ENCODE measurements at regions not wholly inside any gene's neighbourhood (a gene's known extent, or its start where the extent isn't known, plus 50 kb on each side); places are given as distances from the start of the nearest gene placed in this dataset.
"Not testable (repeated sequence)": the region's sequence is repeated elsewhere in the genome, so short reads cannot be mapped to it uniquely, and the experiment has no call there.

- no peak for DNase-seq (ENCODE audit: low read depth)
These were observed 571.5 kb upstream of the PPP2R3A start for GRCh38 chr3:135393898-135394525.

GRCh38 chr3:135412475-135412874 lies 553.1 kb upstream of the PPP2R3A start:
- peak; percentile 0 for DNase-seq (ENCODE audit: low read depth)

GRCh38 chr3:135416182-135416581 lies 549.3 kb upstream of the PPP2R3A start:
- DNase-seq (ENCODE audit: low read depth), result no peak

- no peak for DNase-seq (ENCODE audit: low read depth)
These were observed 546.4 kb upstream of the PPP2R3A start for GRCh38 chr3:135419155-135419554.

- DNase-seq (ENCODE audit: low read depth), result no peak
These were observed 539.0 kb upstream of the PPP2R3A start for GRCh38 chr3:135426508-135426907.

GRCh38 chr3:135432402-135432801 lies 533.1 kb upstream of the PPP2R3A start:
- no peak for DNase-seq (ENCODE audit: low read depth)

GRCh38 chr3:135438889-135439597 lies 526.5 kb upstream of the PPP2R3A start:
- not testable (repeated sequence) for DNase-seq (ENCODE audit: low read depth)

- not testable (repeated sequence) for DNase-seq (ENCODE audit: low read depth)
These were observed 525.9 kb upstream of the PPP2R3A start for GRCh38 chr3:135439632-135440031.

- DNase-seq (ENCODE audit: low read depth), result no peak
These were observed 525.3 kb upstream of the PPP2R3A start for GRCh38 chr3:135440233-135440632.

- no peak for DNase-seq (ENCODE audit: low read depth)
These were observed 524.8 kb upstream of the PPP2R3A start for GRCh38 chr3:135440746-135441145.

GRCh38 chr3:135444058-135444457 lies 521.5 kb upstream of the PPP2R3A start:
- DNase-seq (ENCODE audit: low read depth), result no peak

- DNase-seq (ENCODE audit: low read depth), result no peak
These were observed 518.0 kb upstream of the PPP2R3A start for GRCh38 chr3:135447483-135447882.

- no peak for DNase-seq (ENCODE audit: low read depth)
These were observed 517.0 kb upstream of the PPP2R3A start for GRCh38 chr3:135448520-135448919.

GRCh38 chr3:135449046-135449445 lies 516.5 kb upstream of the PPP2R3A start:
- DNase-seq (ENCODE audit: low read depth), result no peak

GRCh38 chr3:135451037-135451785 lies 514.3 kb upstream of the PPP2R3A start:
- DNase-seq (ENCODE audit: low read depth), result no peak

- DNase-seq (ENCODE audit: low read depth), result no peak
These were observed 512.6 kb upstream of the PPP2R3A start for GRCh38 chr3:135452881-135453280.

- no peak for DNase-seq (ENCODE audit: low read depth)
These were observed 512.2 kb upstream of the PPP2R3A start for GRCh38 chr3:135453326-135453725.

- DNase-seq (ENCODE audit: low read depth), result no peak
These were observed 510.6 kb upstream of the PPP2R3A start for GRCh38 chr3:135454890-135455289.

GRCh38 chr3:135456108-135456790 lies 509.3 kb upstream of the PPP2R3A start:
- DNase-seq (ENCODE audit: low read depth), result no peak

- DNase-seq (ENCODE audit: low read depth), result no peak
These were observed 506.8 kb upstream of the PPP2R3A start for GRCh38 chr3:135458541-135459322.

- DNase-seq (ENCODE audit: low read depth), result no peak
These were observed 505.3 kb upstream of the PPP2R3A start for GRCh38 chr3:135460273-135460672.

Data from myocyte (in vitro differentiated cells).